Panc1 (cell line): ENCODE measurements at regions not wholly inside any gene's neighbourhood (a gene's known extent, or its start where the extent isn't known, plus 50 kb on each side); places are given as distances from the start of the nearest gene placed in this dataset.

Source experiments
- ATAC-seq: fragments of 200-7000 bp; cut with Tn5 transposase; 2 replicates; pipeline ENCODE4 v1.9.1; 2020; ENCODE audit warnings: mild to moderate bottlenecking, moderate library complexity
- BruUV-seq: library from RNA; stranded (reverse); fragments of 400-500 nt; replicated peaks from 2 replicates; lab custom pipeline; 2021; lab: Mats Ljungman, UMichigan
- CTCF ChIA-PET: fragments of 300-600 bp; sonication (Branson Sonifier 250); formaldehyde crosslinking; loops from one replicate; lab custom pipeline; 2022; ENCODE audit warnings: antibody characterized with exemption; lab: Charles Lee
- POLR2A ChIA-PET: fragments of 300-600 bp; sonication (Branson Sonifier 250); formaldehyde crosslinking; loops from one replicate; lab custom pipeline; 2022; ENCODE audit warnings: antibody characterized with exemption; lab: Charles Lee
- DNase-seq: peaks from one replicate; pipeline ENCODE4 v3.0.0-alpha.2; 2010; ENCODE audit warnings: low read depth, low spot score
- H3K27ac ChIP-seq: 2 replicates; pipeline ENCODE4 v1.5.1; 2011; ENCODE audit warnings: mild to moderate bottlenecking, low read length, inconsistent platforms
- H3K27me3 ChIP-seq: fragments of 200-500 bp; sonication (Bioruptor generic); 2 replicates; pipeline ENCODE4 v1.6.0; 2014; ENCODE audit warnings: low read length, inconsistent platforms; ENCODE audit not compliant: control insufficient read depth, insufficient read depth
- H3K36me3 ChIP-seq: fragments of 200-500 bp; sonication (Bioruptor generic); 2 replicates; pipeline ENCODE4 v1.5.1; 2014; ENCODE audit warnings: inconsistent platforms, mild to moderate bottlenecking, low read length, moderate library complexity; ENCODE audit not compliant: control insufficient read depth, insufficient read depth
- H3K4me1 ChIP-seq: 2 replicates; pipeline ENCODE4 v1.5.1; 2011; ENCODE audit warnings: inconsistent platforms, mild to moderate bottlenecking, low read length, moderate library complexity; ENCODE audit not compliant: control insufficient read depth, insufficient read depth
- H3K4me3 ChIP-seq, 2 experiments: 2 replicates each; pipeline ENCODE4 v1.5.1; 2011 to 2012; ENCODE audit warnings: low read depth in 2 of 2, low read length in 2 of 2, mild to moderate bottlenecking in 2 of 2, inconsistent platforms in 1 of 2, moderate library complexity in 1 of 2
- H3K9me3 ChIP-seq: fragments of 200-500 bp; sonication (Bioruptor generic); 2 replicates; pipeline ENCODE4 v1.5.1; 2014; ENCODE audit warnings: low read depth, mild to moderate bottlenecking, inconsistent platforms, low read length, moderate library complexity; ENCODE audit not compliant: control insufficient read depth, insufficient read depth
- POLR2AphosphoS5 ChIP-seq: IDR thresholded peaks from 2 replicates; pipeline ENCODE4 v1.6.1; 2012; ENCODE audit warnings: mild to moderate bottlenecking, low read depth, low read length, moderate library complexity
- REST ChIP-seq, 2 experiments: IDR thresholded peaks; 2 replicates each; pipeline ENCODE4 v1.6.1; 2011 to 2012; ENCODE audit warnings: low read depth in 2 of 2, control low read depth in 1 of 2, low read length in 1 of 2, mild to moderate bottlenecking in 1 of 2, moderate library complexity in 1 of 2; ENCODE audit not compliant: insufficient read depth in 1 of 2
- SIN3A ChIP-seq: IDR thresholded peaks from 2 replicates; pipeline ENCODE4 v1.6.1; 2012; ENCODE audit warnings: low read depth, mild to moderate bottlenecking, low read length, moderate library complexity, borderline replicate concordance; ENCODE audit not compliant: insufficient read depth
- TCF7L2 ChIP-seq: IDR thresholded peaks from 2 replicates; pipeline ENCODE4 v1.6.1; 2011; ENCODE audit warnings: mild to moderate bottlenecking, low read depth, low read length, inconsistent platforms
- in situ Hi-C: cut with HindIII; loops from 2 replicates; pipeline ENCODE4 v1.10.0; 2016; ENCODE audit warnings: low sequenced_read_pairs, low pct_unique_long_range_greater_than_20kb
- intact Hi-C: fragments of 100-400 bp; cut with micrococcal nuclease; formaldehyde crosslinking; loops from one replicate; pipeline ENCODE4 v1.10.0; 2022; ENCODE audit not compliant: unreplicated experiment
- TF ChIP-seq, protein P1 (sequence below): fragments of 450-650 bp; IDR thresholded peaks from 2 replicates; pipeline ENCODE4 v1.5.1; 2017; ENCODE audit warnings: mild to moderate bottlenecking

GRCh38 chr4:129254126-129254525, 158.2 kb downstream of the C4orf33 start:
- in situ Hi-C loops, result no loop called here
- Histone ChIP-seq H3K9me3 (no peaks in the 10 kb centered on the region), H3K27me3 (no peaks in the 10 kb centered on the region), H3K36me3 (no peaks in the 10 kb centered on the region), H3K4me3 (no peak overlapping the region), H3K4me1 (no peaks in the 10 kb centered on the region), H3K27ac (no peak overlapping the region)
- DNase-seq (no peak), ATAC-seq (no peak)
- intact Hi-C loops, result no loop called here
- CTCF ChIA-PET, result no interaction called here
- no TSS peak for BruUV-seq
- POLR2A ChIA-PET, result no interaction called here
- TF ChIP-seq SIN3A (no peak), TCF7L2 (no peak), POLR2AphosphoS5 (no peak), REST (IDR thresholded peaks at IDR 0.05; ENCODE audit: insufficient read depth in 1 of 2, low read depth in 2 of 2, low read length in 1 of 2) (no peak)
- TF ChIP-seq, protein P1, sequence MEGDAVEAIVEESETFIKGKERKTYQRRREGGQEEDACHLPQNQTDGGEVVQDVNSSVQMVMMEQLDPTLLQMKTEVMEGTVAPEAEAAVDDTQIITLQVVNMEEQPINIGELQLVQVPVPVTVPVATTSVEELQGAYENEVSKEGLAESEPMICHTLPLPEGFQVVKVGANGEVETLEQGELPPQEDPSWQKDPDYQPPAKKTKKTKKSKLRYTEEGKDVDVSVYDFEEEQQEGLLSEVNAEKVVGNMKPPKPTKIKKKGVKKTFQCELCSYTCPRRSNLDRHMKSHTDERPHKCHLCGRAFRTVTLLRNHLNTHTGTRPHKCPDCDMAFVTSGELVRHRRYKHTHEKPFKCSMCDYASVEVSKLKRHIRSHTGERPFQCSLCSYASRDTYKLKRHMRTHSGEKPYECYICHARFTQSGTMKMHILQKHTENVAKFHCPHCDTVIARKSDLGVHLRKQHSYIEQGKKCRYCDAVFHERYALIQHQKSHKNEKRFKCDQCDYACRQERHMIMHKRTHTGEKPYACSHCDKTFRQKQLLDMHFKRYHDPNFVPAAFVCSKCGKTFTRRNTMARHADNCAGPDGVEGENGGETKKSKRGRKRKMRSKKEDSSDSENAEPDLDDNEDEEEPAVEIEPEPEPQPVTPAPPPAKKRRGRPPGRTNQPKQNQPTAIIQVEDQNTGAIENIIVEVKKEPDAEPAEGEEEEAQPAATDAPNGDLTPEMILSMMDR, result no peak

DNA sequence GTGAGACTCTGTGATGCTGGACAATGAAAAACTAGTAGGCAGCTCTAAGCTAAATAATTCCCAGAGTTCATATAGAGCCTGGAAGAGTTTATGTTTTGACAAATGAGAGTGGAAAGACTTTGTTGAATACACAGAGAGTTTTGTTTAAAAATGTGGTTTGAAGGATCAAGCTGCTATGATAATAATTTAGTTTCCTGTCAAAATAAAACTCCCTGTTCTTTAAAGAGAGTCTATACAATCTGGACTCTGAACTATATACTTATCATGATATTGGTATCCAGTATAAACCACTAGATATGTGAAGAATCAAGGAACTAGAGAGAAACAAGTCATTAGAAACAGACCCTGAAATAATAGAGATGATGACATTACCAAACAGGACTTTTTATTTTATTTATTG, 158.6 kb downstream of the C4orf33 start:
- no peak overlapping the region for H3K27ac ChIP-seq

More for the DNA sequence above, 158.6 kb downstream of the C4orf33 start:
- Histone ChIP-seq H3K4me3 (no peak overlapping the region), H3K36me3 (no peaks in the 10 kb centered on the region), H3K4me1 (no peaks in the 10 kb centered on the region), H3K9me3 (no peaks in the 10 kb centered on the region), H3K27me3 (no peaks in the 10 kb centered on the region)
- ChIA-PET CTCF (no interaction called here), POLR2A (no interaction called here)
- in situ Hi-C loops, result no loop called here
- BruUV-seq, result no TSS peak
- intact Hi-C loops, result no loop called here
- ATAC-seq (no peak), DNase-seq (no peak)
- TF ChIP-seq, protein P1, result no peak
- no peak for TF ChIP-seq POLR2AphosphoS5
- no peak for TF ChIP-seq TCF7L2
- TF ChIP-seq SIN3A, result no peak
- no peak for TF ChIP-seq REST (IDR thresholded peaks at IDR 0.05; ENCODE audit: insufficient read depth in 1 of 2, low read depth in 2 of 2, low read length in 1 of 2)
